Skin epidermis (tissue), 12 donors: ENCODE measurements at regions not wholly inside any gene's neighbourhood (a gene's known extent, or its start where the extent isn't known, plus 50 kb on each side); places are given as distances from the start of the nearest gene placed in this dataset.

Experiments
- H3K27ac ChIP-seq, 21 experiments: fragments of 200-600 bp; sonication (generic) in 11 of 21; one replicate each; pipeline ENCODE4 v1.5.0; 2020; ENCODE audit warnings: mild to moderate bottlenecking in 3 of 21, inconsistent platforms in 2 of 21, moderate library complexity in 2 of 21
- H3K4me3 ChIP-seq, 7 experiments: fragments of 200-600 bp; sonication (generic) in 2 of 7; one replicate each; pipeline ENCODE4 v1.5.0; 2020; ENCODE audit warnings: inconsistent platforms in 2 of 7, mild to moderate bottlenecking in 2 of 7, moderate library complexity in 1 of 7

GRCh38 chr20:51306521-51307358 is 235.8 kb downstream of the NFATC2 start:
- H3K27ac ChIP-seq: no peak overlapping the region
- H3K4me3 ChIP-seq: no peak overlapping the region

- H3K27ac ChIP-seq: no peak overlapping the region
- H3K4me3 ChIP-seq: no peak overlapping the region
Measured at GRCh38 chr20:51306081-51306480, 236.4 kb downstream of the NFATC2 start.

DNA sequence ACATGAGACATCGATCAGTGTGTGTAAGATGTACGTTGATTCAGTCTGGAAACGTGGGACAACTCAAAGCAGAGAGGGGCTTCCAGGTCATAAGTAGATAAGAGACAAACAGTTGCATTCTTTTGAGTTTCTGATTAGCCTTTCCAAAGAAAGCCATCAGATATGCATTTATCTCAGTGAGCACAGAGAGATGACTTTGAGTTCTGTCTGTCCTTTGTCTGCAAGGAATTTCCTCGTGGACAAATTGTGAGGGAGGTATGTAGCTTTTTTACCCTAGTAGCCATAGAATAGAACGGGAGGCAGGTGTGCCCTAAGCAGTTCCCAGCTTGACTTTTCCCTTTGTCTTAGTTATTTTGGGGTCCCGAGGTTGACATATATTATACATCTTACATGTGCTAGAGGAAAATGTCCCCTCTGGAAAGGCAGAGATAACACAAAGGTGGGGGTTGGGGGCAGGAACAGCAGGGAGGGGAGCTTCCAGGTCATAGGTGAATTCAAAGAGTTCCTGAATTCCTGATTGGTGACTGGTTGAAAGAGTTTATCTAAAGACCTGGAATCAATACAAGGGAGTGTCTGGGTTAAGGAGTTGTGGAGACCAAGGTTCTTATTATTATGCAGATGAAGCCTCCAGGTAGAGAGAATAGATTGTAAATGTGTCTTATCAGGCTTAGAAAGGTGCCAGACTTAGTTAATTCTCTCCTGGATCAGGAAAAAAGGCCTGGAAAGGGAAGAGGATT is 237.0 kb downstream of the NFATC2 start:
- Histone ChIP-seq H3K27ac (no peak overlapping the region), H3K4me3 (no peak overlapping the region)

GRCh38 chr20:51303731-51304670 is 238.5 kb downstream of the NFATC2 start:
- Histone ChIP-seq H3K4me3 (no peak overlapping the region), H3K27ac (no peak overlapping the region)

DNA sequence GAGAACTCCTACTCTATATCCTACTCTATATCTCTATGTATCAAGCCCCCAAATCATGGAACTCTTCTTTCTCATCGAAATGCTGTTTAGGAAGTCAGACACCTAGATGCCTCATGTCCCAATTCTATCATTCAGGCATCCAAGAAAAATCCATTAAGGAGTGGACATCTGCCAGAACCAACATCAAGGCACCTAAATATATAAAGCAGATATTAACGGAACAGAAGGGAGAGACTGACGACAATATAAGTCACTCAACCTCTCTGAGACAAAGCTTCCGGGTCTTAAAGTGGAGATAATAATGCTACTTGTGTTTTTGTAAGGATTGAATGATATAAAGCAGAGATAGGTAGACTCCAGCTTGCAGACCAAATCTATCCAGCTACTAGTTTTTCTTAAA is 241.5 kb downstream of the NFATC2 start:
- H3K27ac ChIP-seq: no peak overlapping the region
- no peak overlapping the region for H3K4me3 ChIP-seq

DNA sequence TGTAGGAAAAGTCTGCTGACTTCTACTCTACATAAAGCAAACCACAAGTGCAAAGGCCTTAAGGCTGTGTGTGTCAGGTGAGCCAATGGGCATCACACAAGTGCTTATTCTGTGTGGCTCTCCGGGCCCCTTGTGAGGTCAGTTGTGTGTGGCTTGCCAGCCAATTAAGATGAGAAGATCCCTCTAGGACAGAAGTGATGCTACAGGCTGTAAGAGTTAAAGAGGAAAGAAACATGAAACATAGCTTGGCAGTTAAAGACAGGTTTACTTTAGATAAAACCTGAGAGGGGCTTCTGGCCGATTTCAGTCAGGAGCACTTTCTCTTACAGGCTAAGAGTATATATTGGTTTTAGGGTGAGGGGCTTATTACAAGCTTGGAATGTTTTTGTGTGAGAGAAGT is 242.4 kb downstream of the NFATC2 start:
- Histone ChIP-seq H3K27ac (no peak overlapping the region), H3K4me3 (no peak overlapping the region)

- Histone ChIP-seq H3K27ac (no peak overlapping the region), H3K4me3 (no peak overlapping the region)
Measured at GRCh38 chr20:51299413-51299812, 243.1 kb downstream of the NFATC2 start.

GRCh38 chr20:51298141-51298749 is 244.3 kb downstream of the NFATC2 start:
- H3K4me3 ChIP-seq: no peak overlapping the region
- H3K27ac ChIP-seq: no peak overlapping the region

- no peak overlapping the region for H3K27ac ChIP-seq
- H3K4me3 ChIP-seq: no peak overlapping the region
Measured at GRCh38 chr20:51287628-51288413, 254.7 kb downstream of the NFATC2 start.

DNA sequence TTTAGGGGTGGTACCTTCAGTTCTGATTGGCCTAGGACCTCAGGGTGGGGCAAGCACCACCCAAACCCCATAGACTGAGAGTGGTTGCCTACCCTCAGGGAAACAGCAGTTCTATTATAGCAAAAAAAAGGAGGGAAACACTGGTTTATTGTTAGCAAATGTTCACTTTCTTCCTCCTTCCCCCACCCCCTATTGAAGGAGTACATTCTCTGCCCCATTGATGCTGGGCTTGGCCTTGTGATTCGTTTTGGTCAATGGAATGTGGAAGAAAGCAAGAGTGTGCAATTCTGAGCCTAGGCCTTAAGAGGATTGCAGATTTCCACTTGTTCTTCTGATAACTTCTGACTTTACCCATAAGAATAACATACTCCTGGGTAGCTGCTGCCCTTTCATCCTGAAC is 255.8 kb downstream of the NFATC2 start:
- no peak overlapping the region for H3K27ac ChIP-seq
- no peak overlapping the region for H3K4me3 ChIP-seq

GRCh38 chr20:51285684-51286083 is 256.8 kb downstream of the NFATC2 start:
- Histone ChIP-seq H3K4me3 (no peak overlapping the region), H3K27ac (no peak overlapping the region)

GRCh38 chr20:51284871-51285270 is 257.6 kb downstream of the NFATC2 start:
- no peak overlapping the region for H3K27ac ChIP-seq
- no peak overlapping the region for H3K4me3 ChIP-seq

DNA sequence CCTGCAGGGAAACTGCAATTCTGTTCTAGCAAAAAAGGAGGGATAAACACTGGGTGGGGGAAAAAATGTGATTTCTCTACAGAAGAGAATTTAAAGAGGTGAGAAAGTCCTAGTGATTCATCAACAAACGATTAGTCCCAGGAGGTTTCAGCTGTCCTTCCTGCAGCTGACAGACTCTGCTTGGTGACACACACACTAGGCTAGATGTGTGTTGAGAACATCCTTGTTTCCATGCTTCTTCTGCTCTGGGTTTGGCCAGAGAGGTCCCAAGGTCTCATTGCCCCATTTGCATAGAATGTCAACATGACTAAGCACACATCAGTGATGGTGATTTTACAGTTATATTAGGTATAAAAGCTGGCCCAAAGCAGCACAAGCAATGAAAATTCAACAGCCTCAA is 258.3 kb downstream of the NFATC2 start:
- no peak overlapping the region for H3K4me3 ChIP-seq
- no peak overlapping the region for H3K27ac ChIP-seq

GRCh38 chr20:51281521-51281920 is 258.6 kb upstream of the KCNG1 start:
- Histone ChIP-seq H3K27ac (no peak overlapping the region), H3K4me3 (no peak overlapping the region)

- Histone ChIP-seq H3K27ac (no peak overlapping the region), H3K4me3 (no peak overlapping the region)
Measured at GRCh38 chr20:51280047-51280446, 257.1 kb upstream of the KCNG1 start.

DNA sequence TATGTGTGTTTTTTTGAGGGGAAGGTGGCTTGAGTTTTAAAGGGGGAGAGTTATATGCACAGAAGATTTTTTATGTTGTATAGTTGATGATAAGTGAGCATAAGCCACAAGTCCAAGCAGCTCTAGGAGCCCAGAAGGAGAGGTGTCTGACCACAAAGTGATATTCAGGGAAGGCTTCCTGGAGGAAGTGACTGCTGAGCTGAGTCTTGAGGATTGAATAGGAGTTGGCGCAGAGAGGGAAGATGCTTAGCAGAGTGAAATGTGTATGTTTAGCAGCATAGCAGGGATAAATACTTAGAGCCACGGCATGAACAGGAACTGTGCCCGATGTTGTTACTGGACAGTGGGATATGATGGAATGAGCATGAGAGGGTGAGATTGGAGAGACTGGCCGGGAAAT is 255.1 kb upstream of the KCNG1 start:
- H3K27ac ChIP-seq: no peak overlapping the region
- H3K4me3 ChIP-seq: no peak overlapping the region

GRCh38 chr20:51276296-51276695 is 253.4 kb upstream of the KCNG1 start:
- H3K4me3 ChIP-seq: no peak overlapping the region

GRCh38 chr20:51275826-51276225 is 252.9 kb upstream of the KCNG1 start:
- Histone ChIP-seq H3K27ac (no peak overlapping the region), H3K4me3 (no peak overlapping the region)

More at GRCh38 chr20:51276296-51276695, 253.4 kb upstream of the KCNG1 start:
- no peak overlapping the region for H3K27ac ChIP-seq

GRCh38 chr20:51275181-51275580 is 252.3 kb upstream of the KCNG1 start:
- Histone ChIP-seq H3K4me3 (no peak overlapping the region), H3K27ac (no peak overlapping the region)
